A549 (cell line): ENCODE measurements at regions not wholly inside any gene's neighbourhood (a gene's known extent, or its start where the extent isn't known, plus 50 kb on each side); places are given as distances from the start of the nearest gene placed in this dataset.
A peak's percentile ranks its signal among the peaks of the same experiment; 100 is the strongest.

ENCODE experiments used
- ATAC-seq, 2 experiments: fragments of 200-7000 bp in 1 of 2; fragments of >200 bp in 1 of 2; cut with Nextera tagmentation in 1 of 2; cut with Tn5 transposase in 1 of 2; 3 replicates each; pipeline versions ENCODE4 v1.8.0 to v1.9.1; 2018 to 2020; ENCODE audit warnings: mild to moderate bottlenecking in 1 of 2, moderate library complexity in 1 of 2
- CTCF ChIA-PET: fragments of 300-600 bp; sonication (Branson Sonifier 250); formaldehyde crosslinking; extraction: SDS; loops from one replicate; lab custom pipeline; 2021; ENCODE audit warnings: antibody characterized with exemption, inconsistent platforms; lab: Yijun Ruan, JAX
- POLR2A ChIA-PET: fragments of 350-600 bp; formaldehyde crosslinking; extraction: SDS; loops from one replicate; lab custom pipeline; 2021; ENCODE audit warnings: antibody characterized with exemption, inconsistent platforms; lab: Yijun Ruan, JAX
- DNase-seq, 2 experiments: peaks; one replicate each; pipeline versions ENCODE4 v3.0.0 to v3.0.0-alpha.2; 2011 to 2016; ENCODE audit warnings: low read depth in 1 of 2, low spot score in 1 of 2
- FAIRE-seq: peaks from 2 replicates; lab custom pipeline; 2011; peaks lifted over from hg19 to GRCh38; lab: Jason Lieb, UNC
- H3K27ac ChIP-seq, 2 experiments: fragments of >200 bp; sonication (Bioruptor Twin); formaldehyde crosslinking; 3 replicates each; pipeline ENCODE4 v1.5.1; 2016 to 2017
- H3K4me1 ChIP-seq: fragments of >200 bp; sonication (Bioruptor Twin); formaldehyde crosslinking; 3 replicates; pipeline ENCODE4 v1.6.1; 2016
- H3K4me2 ChIP-seq: fragments of >200 bp; sonication (Bioruptor Twin); formaldehyde crosslinking; 3 replicates; pipeline ENCODE4 v1.6.1; 2016
- H3K4me3 ChIP-seq: fragments of >200 bp; sonication (Bioruptor Twin); formaldehyde crosslinking; 3 replicates; pipeline ENCODE4 v1.5.1; 2016
- H3K9me3 ChIP-seq: fragments of >200 bp; sonication (Bioruptor Twin); formaldehyde crosslinking; 3 replicates; pipeline ENCODE4 v1.6.1; 2016
- ATOH8 ChIP-seq: fragments of 250-450 bp; sonication (Bioruptor Pico); IDR thresholded peaks from 2 replicates; pipeline ENCODE4 v1.5.0; 2020; ENCODE audit warnings: low read depth, mild to moderate bottlenecking, moderate library complexity
- CEBPB ChIP-seq, 2 experiments: fragments of >200 bp in 1 of 2; sonication (Bioruptor Twin) in 1 of 2; formaldehyde crosslinking in 1 of 2; IDR thresholded peaks; 2 replicates each; pipeline ENCODE4 v1.6.1; 2012 to 2016
- CHD4 ChIP-seq: fragments of 200-600 bp; sonication (generic); IDR thresholded peaks from 2 replicates; pipeline ENCODE4 v1.6.1; 2016; ENCODE audit warnings: antibody characterized with exemption, mild to moderate bottlenecking, borderline replicate concordance
- EHMT2 ChIP-seq: fragments of 200-600 bp; sonication (generic); IDR thresholded peaks from 2 replicates; pipeline ENCODE4 v1.6.1; 2016; ENCODE audit warnings: antibody characterized with exemption, low read depth, mild to moderate bottlenecking, moderate library complexity
- FOSB ChIP-seq: fragments of 250-450 bp; sonication (Bioruptor Pico); IDR thresholded peaks from 2 replicates; pipeline ENCODE4 v1.5.0; 2020; ENCODE audit warnings: mild to moderate bottlenecking, moderate library complexity
- HOXA7 ChIP-seq: fragments of 250-450 bp; sonication (Bioruptor Pico); IDR thresholded peaks from 2 replicates; pipeline ENCODE4 v1.5.0; 2020; ENCODE audit warnings: mild to moderate bottlenecking, moderate library complexity
- HOXB13 ChIP-seq: fragments of 250-450 bp; sonication (Bioruptor Pico); IDR thresholded peaks from 2 replicates; pipeline ENCODE4 v1.5.0; 2020; ENCODE audit warnings: low read depth, mild to moderate bottlenecking, moderate library complexity
- KDM5A ChIP-seq: fragments of 200-600 bp; sonication (generic); IDR thresholded peaks from 2 replicates; pipeline ENCODE4 v1.6.1; 2016; ENCODE audit warnings: antibody characterized with exemption, mild to moderate bottlenecking
- MAFK ChIP-seq: fragments of 450-650 bp; IDR thresholded peaks from 2 replicates; pipeline ENCODE4 v1.6.1; 2014; ENCODE audit not compliant: partially characterized antibody
- MAZ ChIP-seq: fragments of 150-350 bp; IDR thresholded peaks from 2 replicates; pipeline ENCODE4 v1.6.1; 2014; ENCODE audit warnings: antibody characterized with exemption, low read depth, low read length, borderline replicate concordance
- NFE2L2 ChIP-seq: fragments of 150-350 bp; conservative IDR thresholded peaks from 2 replicates; pipeline ENCODE4 v1.6.1; 2014; ENCODE audit warnings: low read length
- NR3C1 ChIP-seq: fragments of >200 bp; sonication (Bioruptor Twin); formaldehyde crosslinking; IDR thresholded peaks from 3 replicates; pipeline ENCODE4 v1.6.1; 2017
- RAD21 ChIP-seq, 2 experiments: fragments of >200 bp in 1 of 2; sonication (Bioruptor Twin) in 1 of 2; formaldehyde crosslinking in 1 of 2; IDR thresholded peaks in 1 of 2; conservative IDR thresholded peaks in 1 of 2; 2 replicates in 1 of 2; 3 replicates in 1 of 2; pipeline ENCODE4 v1.6.1; 2012 to 2018; ENCODE audit warnings: inconsistent platforms in 1 of 2
- RCOR1 ChIP-seq: fragments of 150-350 bp; IDR thresholded peaks from 2 replicates; pipeline ENCODE4 v1.6.1; 2014; ENCODE audit warnings: antibody characterized with exemption, low read length, low read depth
- SMC3 ChIP-seq: fragments of >200 bp; sonication (Bioruptor Twin); formaldehyde crosslinking; IDR thresholded peaks from 3 replicates; pipeline ENCODE4 v1.6.1; 2018; ENCODE audit warnings: inconsistent platforms
- TP53 ChIP-seq: fragments of 250-450 bp; sonication (Bioruptor Pico); IDR thresholded peaks from 2 replicates; pipeline ENCODE4 v1.5.0; 2021; ENCODE audit warnings: mild to moderate bottlenecking, moderate library complexity
- ZNF302 ChIP-seq: fragments of 250-450 bp; sonication (Bioruptor Pico); IDR thresholded peaks from 2 replicates; pipeline ENCODE4 v1.9.0; 2021; ENCODE audit warnings: inconsistent platforms, mild to moderate bottlenecking, moderate library complexity
- WGBS: methylation state at CpG from one replicate; pipeline ENCODE4 v1.1.6; 2017; ENCODE audit errors: missing lambda C conversion rate; 5-methylcytosine and 5-hydroxymethylcytosine counted together
- TF ChIP-seq, protein P1 (sequence below): fragments of 450-650 bp; IDR thresholded peaks from 2 replicates; pipeline ENCODE4 v1.6.1; 2014; ENCODE audit warnings: antibody characterized with exemption
- TF ChIP-seq, protein P2 (sequence below): fragments of 250-450 bp; sonication (Bioruptor Pico); IDR thresholded peaks from 2 replicates; pipeline ENCODE4 v1.5.0; 2021; ENCODE audit warnings: mild to moderate bottlenecking, moderate library complexity, borderline replicate concordance

DNA sequence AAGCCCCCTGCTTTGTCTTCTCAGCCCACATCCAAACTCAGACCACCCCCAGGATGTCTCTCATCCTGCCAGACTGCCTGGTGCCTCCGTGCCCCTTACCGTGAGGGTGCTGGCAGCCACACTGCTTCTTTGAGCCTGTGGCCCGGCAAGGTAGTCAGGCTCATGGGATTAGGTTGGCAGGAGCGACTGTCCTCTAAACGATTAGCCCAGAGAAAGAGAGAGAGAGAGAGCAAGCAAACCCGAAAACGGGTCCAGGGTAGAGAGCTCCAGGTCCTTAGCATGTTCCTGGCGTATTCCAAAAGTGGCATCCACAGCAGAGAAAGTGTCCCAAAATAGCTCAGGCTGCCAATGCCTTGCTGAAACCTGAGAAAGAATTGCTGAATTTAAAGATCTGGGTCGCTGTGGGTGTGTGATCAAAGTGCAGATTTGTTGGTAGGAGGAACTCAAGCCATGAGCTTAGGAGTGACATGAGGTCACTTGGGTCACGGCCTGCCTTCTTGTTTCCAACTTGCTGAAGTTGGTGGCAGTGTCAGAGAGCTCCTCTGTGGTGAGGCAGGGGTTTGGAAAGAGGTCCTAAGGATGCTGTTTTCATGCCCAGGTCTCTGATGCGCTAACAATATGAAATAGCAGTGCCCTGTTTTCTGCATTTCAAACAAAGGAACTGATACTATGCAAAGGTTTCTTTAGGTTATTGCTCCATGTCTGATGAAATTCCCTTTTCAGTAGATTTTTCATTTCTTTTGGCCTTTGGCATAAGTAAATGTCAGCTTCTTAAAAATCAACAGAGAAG, 81.6 kb downstream of the RTL9 start:
- no peak overlapping the region for H3K4me3 ChIP-seq
- no peak for DNase-seq
- WGBS = 38% methylated on average over 11 of the region's 11 CpGs
- H3K4me1 ChIP-seq = no peaks in the 10 kb centered on the region
- ChIA-PET CTCF (interaction anchor here (1.1 to 2.2 kb wide), 4 partner anchors 10 to 407 kb away, joined by 3 to 8 read pairs (median 4); no protein-coding TSS in a partner anchor), POLR2A (no interaction called here)
- peak; percentile 54 for FAIRE-seq
- ATAC-seq = no peak
- no peaks in the 10 kb centered on the region for H3K9me3 ChIP-seq
- H3K27ac ChIP-seq = no peak overlapping the region
- no peak overlapping the region for H3K4me2 ChIP-seq
- TF ChIP-seq HOXA7 (CRISPR knock-in tag) (no peak), MAFK (no peak), CHD4 (no peak), SMC3 (no peak), FOSB (CRISPR knock-in tag) (no peak), HOXB13 (CRISPR knock-in tag) (no peak)

GRCh38 chrX:110442635-110443034, 84.0 kb downstream of the RTL9 start:
- ATAC-seq = peak; percentile 76 to 95

GRCh38 chrX:110444996-110445395, 86.3 kb downstream of the RTL9 start:
- no peaks in the 10 kb centered on the region for H3K9me3 ChIP-seq
- 19% methylated on average over 4 of the region's 4 CpGs for WGBS
- TF ChIP-seq KDM5A = no peak
- no peak overlapping the region for H3K4me2 ChIP-seq
- H3K4me3 ChIP-seq = no peak overlapping the region
- H3K4me1 ChIP-seq = no peaks in the 10 kb centered on the region
- H3K27ac ChIP-seq = no peak overlapping the region
- FAIRE-seq (no peak), ATAC-seq (no peak), DNase-seq (no peak)
- CTCF ChIA-PET = interaction anchor here (1.0 to 2.8 kb wide), 5 partner anchors 299 to 655 kb away, joined by 3 to 14 read pairs (median 3); no protein-coding TSS in a partner anchor
- POLR2A ChIA-PET = no interaction called here

More at GRCh38 chrX:110442635-110443034, 84.0 kb downstream of the RTL9 start:
- CTCF ChIA-PET = no interaction called here
- TF ChIP-seq MAZ (no peak), MAFK (no peak), ZNF302 (CRISPR knock-in tag) (no peak), ATOH8 (CRISPR knock-in tag) (no peak), KDM5A (no peak), EHMT2 (no peak), CEBPB (IDR thresholded peaks at IDR 0.05) (no peak), RAD21 (conservative IDR thresholded peaks at IDR 0.05 in 1 of 2, IDR thresholded peaks at IDR 0.05 in 1 of 2) (peak in 1 of 2 experiments; percentile 23; a peak in 1 of 5 replicates), NFE2L2 (no peak), TP53 (CRISPR knock-in tag) (no peak), NR3C1 (no peak), RCOR1 (no peak)
- TF ChIP-seq, protein P1, sequence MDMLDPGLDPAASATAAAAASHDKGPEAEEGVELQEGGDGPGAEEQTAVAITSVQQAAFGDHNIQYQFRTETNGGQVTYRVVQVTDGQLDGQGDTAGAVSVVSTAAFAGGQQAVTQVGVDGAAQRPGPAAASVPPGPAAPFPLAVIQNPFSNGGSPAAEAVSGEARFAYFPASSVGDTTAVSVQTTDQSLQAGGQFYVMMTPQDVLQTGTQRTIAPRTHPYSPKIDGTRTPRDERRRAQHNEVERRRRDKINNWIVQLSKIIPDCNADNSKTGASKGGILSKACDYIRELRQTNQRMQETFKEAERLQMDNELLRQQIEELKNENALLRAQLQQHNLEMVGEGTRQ = peak; percentile 87
- TF ChIP-seq, protein P2, sequence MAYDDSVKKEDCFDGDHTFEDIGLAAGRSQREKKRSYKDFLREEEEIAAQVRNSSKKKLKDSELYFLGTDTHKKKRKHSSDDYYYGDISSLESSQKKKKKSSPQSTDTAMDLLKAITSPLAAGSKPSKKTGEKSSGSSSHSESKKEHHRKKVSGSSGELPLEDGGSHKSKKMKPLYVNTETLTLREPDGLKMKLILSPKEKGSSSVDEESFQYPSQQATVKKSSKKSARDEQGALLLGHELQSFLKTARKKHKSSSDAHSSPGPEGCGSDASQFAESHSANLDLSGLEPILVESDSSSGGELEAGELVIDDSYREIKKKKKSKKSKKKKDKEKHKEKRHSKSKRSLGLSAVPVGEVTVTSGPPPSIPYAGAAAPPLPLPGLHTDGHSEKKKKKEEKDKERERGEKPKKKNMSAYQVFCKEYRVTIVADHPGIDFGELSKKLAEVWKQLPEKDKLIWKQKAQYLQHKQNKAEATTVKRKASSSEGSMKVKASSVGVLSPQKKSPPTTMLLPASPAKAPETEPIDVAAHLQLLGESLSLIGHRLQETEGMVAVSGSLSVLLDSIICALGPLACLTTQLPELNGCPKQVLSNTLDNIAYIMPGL = no peak
- DNase-seq (peak; percentile 46 to 64), FAIRE-seq (peak; percentile 81)
- no peak overlapping the region for H3K4me2 ChIP-seq
- no peak overlapping the region for H3K4me3 ChIP-seq
- no peaks in the 10 kb centered on the region for H3K4me1 ChIP-seq
- H3K27ac ChIP-seq = no peak overlapping the region
- POLR2A ChIA-PET = no interaction called here
- WGBS = no CpG with 5 or more reads among the region's 1 CpG
- H3K9me3 ChIP-seq = no peaks in the 10 kb centered on the region
